ENCODE measurements at regions not wholly inside any gene's neighbourhood (a gene's known extent, or its start where the extent isn't known, plus 50 kb on each side); places are given as distances from the start of the nearest gene placed in this dataset.

GRCh38 chr5:123710031-123710430 is 198.1 kb downstream of the CSNK1G3 start:
- Mint-ChIP-seq H3K4me1 (0 out of 4 replicates have a peak, but pooled peaks cover 0 to 2% of the 10 kb centered on the region in 2 experiments), H3K27ac (no peak overlapping the region), H3K27me3 (ENCODE audit: low read depth) (no peaks in the 10 kb centered on the region), H3K9me3 (peaks cover 2 to 6% of the 10 kb centered on the region in 2 experiments; a peak in 4 of 5 replicates), H3K36me3 (ENCODE audit: insufficient read depth in 1 of 3, low read depth in 3 of 3) (peaks cover 0 to 7% (median 0%) of the 10 kb centered on the region in 3 experiments; a peak in 2 of 7 replicates), H3K4me3 (no peak overlapping the region)
- Histone ChIP-seq H4K20me1 (ENCODE audit: control insufficient read depth, insufficient read depth, insufficient read length) (no peaks in the 10 kb centered on the region), H2AK5ac (ENCODE audit: insufficient read length, low read length) (no peak overlapping the region), H2AFZ (ENCODE audit: low read length) (no peak overlapping the region), H2BK20ac (ENCODE audit: low read depth, low read length, poor library complexity, severe bottlenecking) (no peak overlapping the region), H3K9me3 (ENCODE audit: control insufficient read depth, low read depth, low read length) (no peaks in the 10 kb centered on the region), H3K79me1 (ENCODE audit: insufficient read depth, low read depth, low read length, poor library complexity, severe bottlenecking) (no peaks in the 10 kb centered on the region), H2BK120ac (ENCODE audit: low read depth, low read length, poor library complexity, severe bottlenecking) (no peak overlapping the region), H4K91ac (ENCODE audit: insufficient read length, low read depth, low read length) (no peak overlapping the region), H2BK12ac (ENCODE audit: insufficient read length, low read depth, low read length) (no peak overlapping the region), H3K27me3 (ENCODE audit: insufficient read depth, low read length) (no peaks in the 10 kb centered on the region), H3K4ac (ENCODE audit: low read depth, low read length) (no peak overlapping the region), H3K18ac (ENCODE audit: insufficient read length, low read depth, low read length) (no peak overlapping the region), H2BK15ac (ENCODE audit: low read depth, low read length) (no peak overlapping the region), H3K4me2 (ENCODE audit: insufficient read depth, insufficient read length, low read length) (no peak overlapping the region), H3K79me2 (ENCODE audit: insufficient read depth, low read length) (no peaks in the 10 kb centered on the region), H3T11ph (ENCODE audit: low read length) (no peak overlapping the region), H3K14ac (ENCODE audit: insufficient read depth, low read length) (no peak overlapping the region), H3K56ac (ENCODE audit: insufficient read length, low read depth, low read length) (no peak overlapping the region), H3K9ac (ENCODE audit: extremely low read depth, insufficient read length, low read length) (no peak overlapping the region), H3K27ac (ENCODE audit: insufficient read length, low read depth, low read length) (no peak overlapping the region), H4K8ac (replicated peaks; ENCODE audit: insufficient read length, low read depth, low read length) (no peak overlapping the region), H3K23ac (ENCODE audit: insufficient read length, low read depth, low read length) (no peak overlapping the region), H3K23me2 (ENCODE audit: insufficient read length, low read depth, low read length, poor library complexity, severe bottlenecking) (no peaks in the 10 kb centered on the region), H4K5ac (ENCODE audit: insufficient read length, low read depth, low read length) (no peak overlapping the region), H3K4me1 (ENCODE audit: insufficient read depth, low read length) (0 out of 2 replicates have a peak, but pooled peaks cover 2% of the 10 kb centered on the region), H2BK5ac (ENCODE audit: insufficient read length, low read length) (no peak overlapping the region)
- no peak for TF ChIP-seq CTCF (conservative IDR thresholded peaks at IDR 0.05)
- no peak for DNase-seq
- WGBS (ENCODE audit: extremely low coverage, insufficient read length, low lambda C conversion rate) = no CpG with 5 or more reads among the region's 3 CpGs
